Liver (tissue), 7 donors: ENCODE measurements at regions not wholly inside any gene's neighbourhood (a gene's known extent, or its start where the extent isn't known, plus 50 kb on each side); places are given as distances from the start of the nearest gene placed in this dataset.
A peak's percentile ranks its signal among the peaks of the same experiment; 100 is the strongest.

Source experiments
- DNase-seq: peaks from one replicate; pipeline ENCODE4 v3.0.0-alpha.2; 2017; ENCODE audit warnings: low spot score
- H3K27ac ChIP-seq, 2 donors: one replicate each; pipeline ENCODE4 v1.7.0; 2013; ENCODE audit warnings: inconsistent platforms in 2 of 2, low read length in 2 of 2, control low read depth in 1 of 2, low read depth in 1 of 2, mild to moderate bottlenecking in 1 of 2
- H3K27me3 ChIP-seq, 4 donors: one replicate each; pipeline versions ENCODE4 v1.6.1 to v1.7.0; 2013; ENCODE audit warnings: low read length in 3 of 4, inconsistent platforms in 1 of 4, mild to moderate bottlenecking in 1 of 4, moderate library complexity in 1 of 4; ENCODE audit not compliant: control insufficient read depth in 4 of 4, insufficient read depth in 4 of 4
- H3K36me3 ChIP-seq, 4 donors: one replicate each; pipeline versions ENCODE4 v1.6.1 to v1.7.0; 2013; ENCODE audit warnings: low read length in 3 of 4, mild to moderate bottlenecking in 3 of 4, low read depth in 1 of 4, moderate library complexity in 1 of 4; ENCODE audit not compliant: control insufficient read depth in 4 of 4, insufficient read depth in 3 of 4
- H3K4me1 ChIP-seq, 4 donors: one replicate each; pipeline versions ENCODE4 v1.6.1 to v1.7.0; 2013; ENCODE audit warnings: low read length in 3 of 4, mild to moderate bottlenecking in 3 of 4, moderate library complexity in 1 of 4; ENCODE audit not compliant: control insufficient read depth in 4 of 4, insufficient read depth in 4 of 4
- H3K4me3 ChIP-seq, 3 donors: one replicate each; pipeline versions ENCODE4 v1.6.1 to v1.7.0; 2013; ENCODE audit warnings: low read length in 3 of 3, control low read depth in 1 of 3, low read depth in 1 of 3, mild to moderate bottlenecking in 1 of 3
- H3K9ac ChIP-seq, 2 donors: one replicate each; pipeline ENCODE4 v1.7.0; 2013; ENCODE audit warnings: low read length in 2 of 2, mild to moderate bottlenecking in 2 of 2, moderate library complexity in 2 of 2, control low read depth in 1 of 2, low read depth in 1 of 2
- H3K9me3 ChIP-seq, 4 donors: one replicate each; pipeline versions ENCODE4 v1.6.1 to v1.7.0; 2013; ENCODE audit warnings: low read length in 3 of 4; ENCODE audit not compliant: control insufficient read depth in 4 of 4
- EGR1 ChIP-seq, 2 donors: IDR thresholded peaks; 2 replicates each; pipeline ENCODE4 v1.6.1; 2016 to 2018; ENCODE audit warnings: antibody characterized with exemption in 2 of 2, low read depth in 2 of 2
- FOXA1 ChIP-seq: IDR thresholded peaks from 2 replicates; pipeline ENCODE4 v1.6.1; 2016; ENCODE audit warnings: antibody characterized with exemption
- FOXA2 ChIP-seq: IDR thresholded peaks from 2 replicates; pipeline ENCODE4 v1.6.1; 2016; ENCODE audit warnings: antibody characterized with exemption
- GABPA ChIP-seq, 2 donors: IDR thresholded peaks in 1 of 2; conservative IDR thresholded peaks in 1 of 2; 2 replicates each; pipeline ENCODE4 v1.6.1; 2016; ENCODE audit warnings: antibody characterized with exemption in 2 of 2, mild to moderate bottlenecking in 1 of 2, moderate library complexity in 1 of 2
- HNF4A ChIP-seq, 2 donors: conservative IDR thresholded peaks; 2 replicates each; pipeline ENCODE4 v1.6.1; 2016; ENCODE audit warnings: antibody characterized with exemption in 2 of 2, mild to moderate bottlenecking in 2 of 2
- HNF4G ChIP-seq: IDR thresholded peaks from 2 replicates; pipeline ENCODE4 v1.6.1; 2016; ENCODE audit warnings: antibody characterized with exemption
- JUND ChIP-seq, 2 donors: IDR thresholded peaks; 2 replicates each; pipeline ENCODE4 v1.6.1; 2016; ENCODE audit warnings: antibody characterized with exemption in 2 of 2
- NR2F2 ChIP-seq: IDR thresholded peaks from 2 replicates; pipeline ENCODE4 v1.6.1; 2016; ENCODE audit warnings: antibody characterized with exemption
- RAD21 ChIP-seq, 2 donors: IDR thresholded peaks; 2 replicates each; pipeline ENCODE4 v1.6.1; 2016; ENCODE audit warnings: antibody characterized with exemption in 2 of 2, mild to moderate bottlenecking in 2 of 2
- RXRA ChIP-seq, 2 donors: IDR thresholded peaks; 2 replicates each; pipeline ENCODE4 v1.6.1; 2017 to 2018; ENCODE audit warnings: antibody characterized with exemption in 2 of 2, mild to moderate bottlenecking in 1 of 2
- SP1 ChIP-seq: IDR thresholded peaks from 2 replicates; pipeline ENCODE4 v1.6.1; 2018; ENCODE audit warnings: antibody characterized with exemption, mild to moderate bottlenecking
- TAF1 ChIP-seq: conservative IDR thresholded peaks from 2 replicates; pipeline ENCODE4 v1.6.1; 2016; ENCODE audit warnings: antibody characterized with exemption, mild to moderate bottlenecking
- WGBS: extraction: QIAGEN DNeasy Blood & Tissue Kit; methylation state at CpG from one replicate; pipeline ENCODE4 v1.1.7; 2013; 5-methylcytosine and 5-hydroxymethylcytosine counted together
- TF ChIP-seq, protein P1 (sequence below): IDR thresholded peaks from 2 replicates; pipeline ENCODE4 v1.6.1; 2016; ENCODE audit warnings: antibody characterized with exemption, mild to moderate bottlenecking
- TF ChIP-seq, protein P2 (sequence below): IDR thresholded peaks from 2 replicates; pipeline ENCODE4 v1.6.1; 2016; ENCODE audit warnings: antibody characterized with exemption
- TF ChIP-seq, protein P3 (sequence below): IDR thresholded peaks from 2 replicates; pipeline ENCODE4 v1.6.1; 2016; ENCODE audit warnings: antibody characterized with exemption
- donor health status: healthy.
- donor health status: healthy.
- donor health status: healthy.
- donor health status: healthy.

DNA sequence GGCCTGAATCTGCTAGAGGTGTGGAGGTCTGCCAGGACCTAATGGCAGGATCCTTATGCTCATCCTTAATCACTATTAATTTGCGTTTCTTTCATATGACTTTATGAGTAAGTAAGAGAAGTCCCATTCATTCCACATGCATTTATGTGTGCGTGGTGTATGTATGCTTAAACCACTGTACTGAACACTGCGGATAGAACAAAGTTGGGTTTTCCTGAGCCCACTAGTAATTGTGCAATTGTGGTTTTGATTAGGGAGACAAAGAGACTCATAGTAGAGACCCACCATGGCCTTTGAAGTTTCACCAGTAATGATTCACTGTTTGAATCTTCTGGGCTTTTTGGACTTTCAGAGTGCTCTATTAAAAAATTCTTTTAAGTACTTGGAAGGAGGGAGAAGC, 498.5 kb upstream of the DIPK2B start:
- 86% methylated on average over 3 of the region's 3 CpGs for WGBS
- H3K9ac ChIP-seq, result no peak overlapping the region
- H3K27ac ChIP-seq, result no peak overlapping the region
- H3K4me1 ChIP-seq, result no peaks in the 10 kb centered on the region
- DNase-seq, result no peak
- TF ChIP-seq RAD21 (IDR thresholded peaks at IDR 0.05) (no peak), HNF4A (conservative IDR thresholded peaks at IDR 0.05) (no peak), EGR1 (IDR thresholded peaks at IDR 0.05; ENCODE audit: low read depth in 2 of 2) (no peak), TAF1 (no peak), FOXA1 (no peak), FOXA2 (no peak), SP1 (no peak), GABPA (IDR thresholded peaks at IDR 0.05 in 1 of 2, conservative IDR thresholded peaks at IDR 0.05 in 1 of 2) (no peak), JUND (IDR thresholded peaks at IDR 0.05) (no peak), RXRA (IDR thresholded peaks at IDR 0.05) (no peak)
- TF ChIP-seq, protein P1, sequence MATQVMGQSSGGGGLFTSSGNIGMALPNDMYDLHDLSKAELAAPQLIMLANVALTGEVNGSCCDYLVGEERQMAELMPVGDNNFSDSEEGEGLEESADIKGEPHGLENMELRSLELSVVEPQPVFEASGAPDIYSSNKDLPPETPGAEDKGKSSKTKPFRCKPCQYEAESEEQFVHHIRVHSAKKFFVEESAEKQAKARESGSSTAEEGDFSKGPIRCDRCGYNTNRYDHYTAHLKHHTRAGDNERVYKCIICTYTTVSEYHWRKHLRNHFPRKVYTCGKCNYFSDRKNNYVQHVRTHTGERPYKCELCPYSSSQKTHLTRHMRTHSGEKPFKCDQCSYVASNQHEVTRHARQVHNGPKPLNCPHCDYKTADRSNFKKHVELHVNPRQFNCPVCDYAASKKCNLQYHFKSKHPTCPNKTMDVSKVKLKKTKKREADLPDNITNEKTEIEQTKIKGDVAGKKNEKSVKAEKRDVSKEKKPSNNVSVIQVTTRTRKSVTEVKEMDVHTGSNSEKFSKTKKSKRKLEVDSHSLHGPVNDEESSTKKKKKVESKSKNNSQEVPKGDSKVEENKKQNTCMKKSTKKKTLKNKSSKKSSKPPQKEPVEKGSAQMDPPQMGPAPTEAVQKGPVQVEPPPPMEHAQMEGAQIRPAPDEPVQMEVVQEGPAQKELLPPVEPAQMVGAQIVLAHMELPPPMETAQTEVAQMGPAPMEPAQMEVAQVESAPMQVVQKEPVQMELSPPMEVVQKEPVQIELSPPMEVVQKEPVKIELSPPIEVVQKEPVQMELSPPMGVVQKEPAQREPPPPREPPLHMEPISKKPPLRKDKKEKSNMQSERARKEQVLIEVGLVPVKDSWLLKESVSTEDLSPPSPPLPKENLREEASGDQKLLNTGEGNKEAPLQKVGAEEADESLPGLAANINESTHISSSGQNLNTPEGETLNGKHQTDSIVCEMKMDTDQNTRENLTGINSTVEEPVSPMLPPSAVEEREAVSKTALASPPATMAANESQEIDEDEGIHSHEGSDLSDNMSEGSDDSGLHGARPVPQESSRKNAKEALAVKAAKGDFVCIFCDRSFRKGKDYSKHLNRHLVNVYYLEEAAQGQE, result no peak
- TF ChIP-seq, protein P2, sequence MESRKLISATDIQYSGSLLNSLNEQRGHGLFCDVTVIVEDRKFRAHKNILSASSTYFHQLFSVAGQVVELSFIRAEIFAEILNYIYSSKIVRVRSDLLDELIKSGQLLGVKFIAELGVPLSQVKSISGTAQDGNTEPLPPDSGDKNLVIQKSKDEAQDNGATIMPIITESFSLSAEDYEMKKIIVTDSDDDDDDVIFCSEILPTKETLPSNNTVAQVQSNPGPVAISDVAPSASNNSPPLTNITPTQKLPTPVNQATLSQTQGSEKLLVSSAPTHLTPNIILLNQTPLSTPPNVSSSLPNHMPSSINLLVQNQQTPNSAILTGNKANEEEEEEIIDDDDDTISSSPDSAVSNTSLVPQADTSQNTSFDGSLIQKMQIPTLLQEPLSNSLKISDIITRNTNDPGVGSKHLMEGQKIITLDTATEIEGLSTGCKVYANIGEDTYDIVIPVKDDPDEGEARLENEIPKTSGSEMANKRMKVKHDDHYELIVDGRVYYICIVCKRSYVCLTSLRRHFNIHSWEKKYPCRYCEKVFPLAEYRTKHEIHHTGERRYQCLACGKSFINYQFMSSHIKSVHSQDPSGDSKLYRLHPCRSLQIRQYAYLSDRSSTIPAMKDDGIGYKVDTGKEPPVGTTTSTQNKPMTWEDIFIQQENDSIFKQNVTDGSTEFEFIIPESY, result no peak
- peaks cover 0 to 3% (median 0%) of the 10 kb centered on the region in 4 donors for H3K27me3 ChIP-seq
- no peak overlapping the region for H3K4me3 ChIP-seq
- no peaks in the 10 kb centered on the region for H3K9me3 ChIP-seq
- no peaks in the 10 kb centered on the region for H3K36me3 ChIP-seq

DNA sequence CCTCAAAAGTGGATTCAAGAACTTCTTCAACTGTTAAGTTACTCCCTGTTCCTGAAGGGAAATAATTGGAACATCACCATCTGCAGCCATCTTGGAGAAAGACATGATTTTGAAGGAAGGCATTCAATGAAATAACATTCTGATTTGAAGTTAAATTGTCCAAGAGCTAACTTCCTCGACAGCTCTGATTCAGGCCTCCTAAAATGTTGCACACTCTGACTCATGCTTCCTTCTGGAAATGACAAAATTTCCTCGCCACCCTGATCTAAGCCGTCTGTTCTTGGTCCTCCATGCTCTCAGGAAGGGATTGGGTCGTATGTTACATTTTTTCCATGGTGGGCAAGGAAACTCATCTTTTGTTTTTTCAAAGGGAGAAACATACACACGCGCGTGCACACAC, 496.9 kb upstream of the DIPK2B start:
- no peaks in the 10 kb centered on the region for H3K36me3 ChIP-seq
- no peaks in the 10 kb centered on the region for H3K4me1 ChIP-seq
- no peak overlapping the region for H3K4me3 ChIP-seq
- TF ChIP-seq HNF4G (no peak), JUND (IDR thresholded peaks at IDR 0.05) (peak in 1 of 2 donors; percentile 43)
- DNase-seq, result no peak
- no peak overlapping the region for H3K27ac ChIP-seq
- H3K27me3 ChIP-seq, result peaks cover 0 to 3% (median 0%) of the 10 kb centered on the region in 4 donors
- WGBS, result 69% methylated on average over 7 of the region's 7 CpGs
- peaks cover 0 to 1% (median 0%) of the 10 kb centered on the region in 4 donors for H3K9me3 ChIP-seq
- no peak overlapping the region for H3K9ac ChIP-seq

DNA sequence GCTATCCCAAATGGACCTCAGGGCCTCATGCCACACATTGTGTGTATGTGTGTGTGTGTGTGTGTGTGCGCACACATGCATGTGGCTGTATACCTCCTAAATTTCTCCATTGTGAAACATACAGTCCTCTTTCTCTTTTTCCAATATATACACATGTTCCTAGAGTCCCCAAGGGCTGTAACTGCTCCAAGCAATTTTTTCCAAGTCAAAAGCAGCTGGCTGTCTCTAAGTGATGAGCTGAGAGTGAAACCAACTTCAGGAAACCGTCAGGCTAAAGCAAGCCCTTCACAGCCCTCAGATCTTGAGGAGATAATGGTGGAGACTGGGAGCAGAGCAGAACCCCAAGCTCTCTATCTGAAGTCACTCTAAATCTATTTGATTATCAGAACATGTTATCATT, 496.1 kb upstream of the DIPK2B start:
- peaks cover 0 to 3% (median 0%) of the 10 kb centered on the region in 4 donors for H3K9me3 ChIP-seq
- peaks cover 0 to 3% (median 0%) of the 10 kb centered on the region in 4 donors for H3K27me3 ChIP-seq
- no peaks in the 10 kb centered on the region for H3K36me3 ChIP-seq
- no peak for TF ChIP-seq HNF4A (conservative IDR thresholded peaks at IDR 0.05)
- TF ChIP-seq, protein P3, sequence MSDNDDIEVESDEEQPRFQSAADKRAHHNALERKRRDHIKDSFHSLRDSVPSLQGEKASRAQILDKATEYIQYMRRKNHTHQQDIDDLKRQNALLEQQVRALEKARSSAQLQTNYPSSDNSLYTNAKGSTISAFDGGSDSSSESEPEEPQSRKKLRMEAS, result no peak
- no peak for TF ChIP-seq FOXA2
- no peak for TF ChIP-seq RXRA (IDR thresholded peaks at IDR 0.05)
- TF ChIP-seq FOXA1, result no peak
- TF ChIP-seq NR2F2, result no peak
- 77% methylated on average over 2 of the region's 2 CpGs for WGBS
- H3K4me3 ChIP-seq, result no peak overlapping the region
- no peak overlapping the region for H3K27ac ChIP-seq
- H3K9ac ChIP-seq, result no peak overlapping the region
- H3K4me1 ChIP-seq, result no peaks in the 10 kb centered on the region
- DNase-seq, result no peak
